HepG2 (cell line): ENCODE measurements at regions not wholly inside any gene's neighbourhood (a gene's known extent, or its start where the extent isn't known, plus 50 kb on each side); places are given as distances from the start of the nearest gene placed in this dataset.
"Not testable (repeated sequence)": the region's sequence is repeated elsewhere in the genome, so short reads cannot be mapped to it uniquely, and the experiment has no call there.

Source experiments
- ATAC-seq: fragments of 200-7000 bp; cut with Tn5 transposase; 3 replicates; pipeline ENCODE4 v1.9.1; 2020; ENCODE audit warnings: mild to moderate bottlenecking, moderate library complexity
- BruUV-seq: library from RNA; stranded (reverse); fragments of 400-500 nt; replicated peaks from 2 replicates; lab custom pipeline; 2021; lab: Mats Ljungman, UMichigan
- CTCF ChIA-PET: fragments of 300-600 bp; formaldehyde crosslinking; extraction: SDS; loops from one replicate; lab custom pipeline; 2021; ENCODE audit warnings: low total read pairs, inconsistent platforms, low intra/inter-chr PET ratio; lab: Yijun Ruan, JAX
- POLR2A ChIA-PET: fragments of 350-600 bp; sonication (Branson Sonifier 250); formaldehyde crosslinking; loops from one replicate; lab custom pipeline; 2020; ENCODE audit warnings: antibody characterized with exemption, inconsistent platforms; lab: Yijun Ruan, JAX
- DNase-seq: peaks from one replicate; pipeline ENCODE4 v3.0.0-alpha.2; 2015; ENCODE audit warnings: low spot score
- FAIRE-seq: peaks from 3 replicates; lab custom pipeline; 2011; peaks lifted over from hg19 to GRCh38; lab: Jason Lieb, UNC
- H2AFZ ChIP-seq: one replicate; pipeline ENCODE4 v1.6.1; 2011; ENCODE audit warnings: low read length, inconsistent platforms
- H3K27ac ChIP-seq: fragments of 300-600 bp; 3 replicates; pipeline ENCODE4 v1.8.0; 2011; ENCODE audit warnings: mixed run types, mild to moderate bottlenecking, mixed read lengths, low read length, inconsistent platforms; ENCODE audit not compliant: insufficient read depth; ENCODE audit errors: extremely low read length
- H3K27me3 ChIP-seq, 2 experiments: fragments of 200-600 bp in 1 of 2; 2 replicates in 1 of 2; 3 replicates in 1 of 2; pipeline versions ENCODE4 v1.6.0 to v1.8.0; 2011; ENCODE audit warnings: low read length in 2 of 2, mild to moderate bottlenecking in 2 of 2, moderate library complexity in 2 of 2, inconsistent platforms in 1 of 2; ENCODE audit not compliant: insufficient read depth in 2 of 2, control insufficient read depth in 1 of 2
- H3K36me3 ChIP-seq, 2 experiments: fragments of 200-600 bp in 1 of 2; replicated peaks in 1 of 2; 2 replicates in 1 of 2; 3 replicates in 1 of 2; pipeline versions ENCODE4 v1.5.1 to v1.8.0; 2011; ENCODE audit warnings: low read length in 2 of 2, inconsistent platforms in 1 of 2; ENCODE audit not compliant: insufficient read depth in 2 of 2, control insufficient read depth in 1 of 2
- H3K4me1 ChIP-seq: 2 replicates; pipeline ENCODE4 v1.5.1; 2012; ENCODE audit warnings: low read length, inconsistent platforms; ENCODE audit not compliant: insufficient read depth
- H3K4me2 ChIP-seq: 2 replicates; pipeline ENCODE4 v1.6.0; 2011; ENCODE audit warnings: low read depth, low read length, inconsistent platforms
- H3K4me3 ChIP-seq, 3 experiments: fragments of 200-600 bp in 1 of 3; sonication (generic), shearing (Covaris generic) in 1 of 3; replicated peaks in 1 of 3; 2 replicates each; pipeline ENCODE4 v1.5.1; 2011 to 2016; ENCODE audit warnings: low read length in 3 of 3, inconsistent platforms in 2 of 3, low read depth in 2 of 3, mild to moderate bottlenecking in 2 of 3, control low read depth in 1 of 3, mixed read lengths in 1 of 3; ENCODE audit not compliant: insufficient read depth in 1 of 3
- H3K79me2 ChIP-seq: one replicate; pipeline ENCODE4 v1.6.1; 2011; ENCODE audit warnings: low read length, inconsistent platforms; ENCODE audit not compliant: insufficient read depth
- H3K9ac ChIP-seq: 2 replicates; pipeline ENCODE4 v1.6.0; 2011; ENCODE audit warnings: mild to moderate bottlenecking, low read depth, low read length, inconsistent platforms; ENCODE audit not compliant: insufficient read depth
- H3K9me3 ChIP-seq: 2 replicates; pipeline ENCODE4 v1.5.1; 2012; ENCODE audit warnings: mild to moderate bottlenecking, low read length
- H4K20me1 ChIP-seq: 2 replicates; pipeline ENCODE4 v1.6.0; 2011; ENCODE audit warnings: inconsistent platforms, mild to moderate bottlenecking, low read length, moderate library complexity; ENCODE audit not compliant: insufficient read depth
- CHCHD3 ChIP-seq: sonication (generic); formaldehyde crosslinking; IDR thresholded peaks from 2 replicates; pipeline ENCODE4 v1.8.0; 2022; ENCODE audit warnings: mild to moderate bottlenecking, missing genetic modification reagents, moderate library complexity
- IRX3 ChIP-seq: sonication (generic); formaldehyde crosslinking; IDR thresholded peaks from 2 replicates; pipeline ENCODE4 v1.8.1; 2023; ENCODE audit warnings: mild to moderate bottlenecking, low read depth, missing genetic modification reagents, borderline replicate concordance
- NBN ChIP-seq: fragments of 450-650 bp; conservative IDR thresholded peaks from 2 replicates; pipeline ENCODE4 v1.6.1; 2017
- TFAP4 ChIP-seq: sonication (generic); IDR thresholded peaks from 2 replicates; pipeline ENCODE4 v1.6.1; 2016; ENCODE audit warnings: low read depth, borderline replicate concordance
- ZBED4 ChIP-seq: sonication (generic); formaldehyde crosslinking; IDR thresholded peaks from 2 replicates; pipeline ENCODE4 v1.4.0; 2020; ENCODE audit warnings: missing genetic modification reagents, borderline replicate concordance
- ZNF580 ChIP-seq: IDR thresholded peaks from 2 replicates; pipeline ENCODE4 v1.6.1; 2016; ENCODE audit warnings: low read depth, borderline replicate concordance
- WGBS: methylation state at CpG from one replicate; pipeline ENCODE4 v1.1.6; 2017; ENCODE audit warnings: low lambda C conversion rate; 5-methylcytosine and 5-hydroxymethylcytosine counted together
- in situ Hi-C: cut with HindIII; loops from 2 replicates; pipeline ENCODE4 v1.10.0; 2017; ENCODE audit warnings: low pct_unique_long_range_greater_than_20kb; ENCODE audit not compliant: extremely low pct_ligation_motif_present
- intact Hi-C: fragments of 100-400 bp; cut with micrococcal nuclease; formaldehyde crosslinking; loops from one replicate; pipeline ENCODE4 v1.10.0; 2022; ENCODE audit not compliant: unreplicated experiment
- TF ChIP-seq, protein P1 (sequence below): sonication (generic); formaldehyde crosslinking; IDR thresholded peaks from 2 replicates; pipeline ENCODE4 v1.5.0; 2020; ENCODE audit warnings: mild to moderate bottlenecking, missing genetic modification reagents, borderline replicate concordance

GRCh38 chr1:194357573-194358207, 1171.3 kb upstream of the B3GALT2 start:
- POLR2A ChIA-PET, DNase-seq, H4K20me1 ChIP-seq, H3K9ac ChIP-seq, H3K36me3 ChIP-seq, H2AFZ ChIP-seq, H3K4me3 ChIP-seq, H3K4me2 ChIP-seq, FAIRE-seq, H3K9me3 ChIP-seq, CTCF ChIA-PET, in situ Hi-C loops, BruUV-seq, H3K27me3 ChIP-seq, H3K4me1 ChIP-seq, intact Hi-C loops, ATAC-seq, H3K79me2 ChIP-seq, H3K27ac ChIP-seq: not testable (repeated sequence)
- WGBS = 57% methylated on average over 25 of the region's 25 CpGs

DNA sequence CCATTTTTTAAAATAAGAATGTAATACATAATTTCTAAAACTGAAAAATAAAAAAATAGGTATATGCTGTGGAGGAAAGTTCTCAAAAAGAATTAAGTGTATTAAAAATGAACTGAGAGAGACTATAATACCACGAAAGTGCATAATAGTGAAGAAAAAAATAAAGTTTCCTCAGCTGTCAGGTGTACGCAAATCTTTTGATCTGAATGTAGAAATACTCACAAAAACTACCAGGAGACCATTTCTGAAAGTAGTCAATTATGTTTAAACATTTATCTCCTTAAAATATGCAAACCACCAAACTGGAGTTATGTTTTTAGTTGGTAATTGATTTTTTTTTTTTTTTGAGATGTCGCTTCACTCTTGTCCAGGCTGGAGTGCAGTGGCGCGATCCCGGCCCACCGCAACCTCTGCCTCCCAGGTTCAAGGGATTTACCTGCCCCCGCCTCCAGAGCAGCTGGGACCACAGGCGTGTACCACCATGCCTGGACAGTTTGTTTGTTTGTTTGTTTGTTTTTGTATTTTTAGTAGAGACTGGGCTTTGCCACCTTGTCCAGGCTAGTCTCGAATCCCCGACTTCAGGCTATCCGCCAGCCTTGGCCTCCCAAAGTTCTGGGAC, 1169.2 kb upstream of the B3GALT2 start:
- no TSS peak for BruUV-seq
- Histone ChIP-seq H3K79me2 (no peaks in the 10 kb centered on the region), H3K4me2 (no peak overlapping the region), H3K36me3 (no peaks in the 10 kb centered on the region), H3K27me3 (no peaks in the 10 kb centered on the region; a peak in 1 of 5 replicates), H3K9ac (no peak overlapping the region), H4K20me1 (no peaks in the 10 kb centered on the region), H3K9me3 (no peaks in the 10 kb centered on the region), H3K4me3 (no peak overlapping the region), H3K27ac (no peak overlapping the region), H2AFZ (no peak overlapping the region)
- WGBS = 24% methylated on average over 12 of the region's 12 CpGs
- FAIRE-seq (no peak), ATAC-seq (no peak), DNase-seq (no peak)
- POLR2A ChIA-PET = no interaction called here
- in situ Hi-C loops (no loop called here), intact Hi-C loops (no loop called here)
- CTCF ChIA-PET = no interaction called here
- TF ChIP-seq, protein P1, sequence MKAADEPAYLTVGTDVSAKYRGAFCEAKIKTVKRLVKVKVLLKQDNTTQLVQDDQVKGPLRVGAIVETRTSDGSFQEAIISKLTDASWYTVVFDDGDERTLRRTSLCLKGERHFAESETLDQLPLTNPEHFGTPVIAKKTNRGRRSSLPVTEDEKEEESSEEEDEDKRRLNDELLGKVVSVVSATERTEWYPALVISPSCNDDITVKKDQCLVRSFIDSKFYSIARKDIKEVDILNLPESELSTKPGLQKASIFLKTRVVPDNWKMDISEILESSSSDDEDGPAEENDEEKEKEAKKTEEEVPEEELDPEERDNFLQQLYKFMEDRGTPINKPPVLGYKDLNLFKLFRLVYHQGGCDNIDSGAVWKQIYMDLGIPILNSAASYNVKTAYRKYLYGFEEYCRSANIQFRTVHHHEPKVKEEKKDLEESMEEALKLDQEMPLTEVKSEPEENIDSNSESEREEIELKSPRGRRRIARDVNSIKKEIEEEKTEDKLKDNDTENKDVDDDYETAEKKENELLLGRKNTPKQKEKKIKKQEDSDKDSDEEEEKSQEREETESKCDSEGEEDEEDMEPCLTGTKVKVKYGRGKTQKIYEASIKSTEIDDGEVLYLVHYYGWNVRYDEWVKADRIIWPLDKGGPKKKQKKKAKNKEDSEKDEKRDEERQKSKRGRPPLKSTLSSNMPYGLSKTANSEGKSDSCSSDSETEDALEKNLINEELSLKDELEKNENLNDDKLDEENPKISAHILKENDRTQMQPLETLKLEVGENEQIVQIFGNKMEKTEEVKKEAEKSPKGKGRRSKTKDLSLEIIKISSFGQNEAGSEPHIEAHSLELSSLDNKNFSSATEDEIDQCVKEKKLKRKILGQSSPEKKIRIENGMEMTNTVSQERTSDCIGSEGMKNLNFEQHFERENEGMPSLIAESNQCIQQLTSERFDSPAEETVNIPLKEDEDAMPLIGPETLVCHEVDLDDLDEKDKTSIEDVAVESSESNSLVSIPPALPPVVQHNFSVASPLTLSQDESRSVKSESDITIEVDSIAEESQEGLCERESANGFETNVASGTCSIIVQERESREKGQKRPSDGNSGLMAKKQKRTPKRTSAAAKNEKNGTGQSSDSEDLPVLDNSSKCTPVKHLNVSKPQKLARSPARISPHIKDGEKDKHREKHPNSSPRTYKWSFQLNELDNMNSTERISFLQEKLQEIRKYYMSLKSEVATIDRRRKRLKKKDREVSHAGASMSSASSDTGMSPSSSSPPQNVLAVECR (CRISPR knock-in tag) = no peak
- TF ChIP-seq NBN = no peak
- TF ChIP-seq ZNF580 = no peak
- no peak for TF ChIP-seq IRX3 (CRISPR knock-in tag)
- TF ChIP-seq CHCHD3 = no peak
- TF ChIP-seq TFAP4 = no peak
- TF ChIP-seq ZBED4 = no peak
- TF ChIP-seq, all 625 proteins: peak for 0
- no peaks in the 10 kb centered on the region for H3K4me1 ChIP-seq
